Kidney tubule cell (primary cell): ENCODE measurements at regions not wholly inside any gene's neighbourhood (a gene's known extent, or its start where the extent isn't known, plus 50 kb on each side); places are given as distances from the start of the nearest gene placed in this dataset.
"Not testable (repeated sequence)": the region's sequence is repeated elsewhere in the genome, so short reads cannot be mapped to it uniquely, and the experiment has no call there.

Experiments used
- DNase-seq: peaks from one replicate; pipeline ENCODE4 v3.0.0-alpha.2; 2018; ENCODE audit warnings: low spot score

DNA sequence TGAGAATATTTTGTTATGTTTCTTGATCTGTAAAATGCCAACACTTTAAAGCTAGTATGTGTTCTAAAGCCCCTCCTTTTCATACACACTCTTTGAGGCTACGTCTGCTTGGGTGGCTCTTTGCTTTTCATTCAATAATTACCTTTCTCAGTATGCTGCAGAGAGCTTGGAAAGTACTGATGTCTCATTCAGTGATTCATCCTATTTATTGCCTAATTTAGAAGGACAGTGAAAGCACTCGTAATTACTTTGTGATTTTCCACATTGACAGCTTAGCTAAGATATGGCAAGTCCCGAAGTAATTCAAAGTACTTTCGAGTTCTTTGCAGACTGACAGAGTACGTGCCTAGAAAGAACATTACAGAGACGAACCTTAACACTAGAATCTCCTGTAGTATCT lies 57.2 kb downstream of the BMP15 start:
- DNase-seq: peak; percentile 73

DNA sequence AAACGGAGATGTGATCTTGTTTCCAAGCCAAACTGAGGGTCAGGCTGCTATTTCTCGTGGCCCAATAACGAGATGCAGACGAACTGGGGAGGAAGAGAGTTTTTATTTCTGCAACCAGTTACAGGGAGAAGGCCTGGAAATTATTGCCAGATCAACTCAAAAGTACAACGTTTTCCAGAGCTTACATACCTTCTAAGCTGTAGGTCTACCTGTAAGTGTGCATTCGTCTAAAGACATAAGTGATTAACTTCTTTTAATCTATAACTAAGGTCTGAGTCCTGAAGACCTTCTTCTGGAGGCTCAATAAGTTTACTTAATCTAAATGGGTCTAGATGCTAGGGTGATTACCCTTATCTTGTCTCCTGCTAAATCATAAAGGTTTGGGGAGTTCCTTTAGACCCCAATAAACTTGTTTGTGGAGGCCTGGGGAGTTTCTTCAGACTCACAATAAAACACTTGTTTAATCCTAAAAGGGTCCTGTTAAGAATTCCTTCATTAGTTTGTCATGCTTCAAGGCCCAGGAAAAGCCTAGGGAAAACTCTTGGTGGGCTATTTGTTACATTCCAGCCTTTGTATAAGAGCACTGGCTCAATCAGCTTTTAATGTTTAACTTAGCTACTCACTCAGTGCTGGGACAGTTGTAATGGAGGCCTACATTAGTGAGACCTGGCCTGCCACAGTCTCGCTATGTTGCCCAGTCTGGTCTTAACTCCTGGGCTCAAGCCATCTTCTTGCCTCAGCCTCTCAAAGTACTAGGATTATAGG lies 58.5 kb downstream of the BMP15 start:
- peak; percentile 86 for DNase-seq

GRCh38 chrX:50971395-50971794 lies 60.9 kb downstream of the BMP15 start:
- DNase-seq: peak; percentile 79

- no peak for DNase-seq
These were observed 62.7 kb downstream of the BMP15 start for GRCh38 chrX:50973199-50973598.

DNA sequence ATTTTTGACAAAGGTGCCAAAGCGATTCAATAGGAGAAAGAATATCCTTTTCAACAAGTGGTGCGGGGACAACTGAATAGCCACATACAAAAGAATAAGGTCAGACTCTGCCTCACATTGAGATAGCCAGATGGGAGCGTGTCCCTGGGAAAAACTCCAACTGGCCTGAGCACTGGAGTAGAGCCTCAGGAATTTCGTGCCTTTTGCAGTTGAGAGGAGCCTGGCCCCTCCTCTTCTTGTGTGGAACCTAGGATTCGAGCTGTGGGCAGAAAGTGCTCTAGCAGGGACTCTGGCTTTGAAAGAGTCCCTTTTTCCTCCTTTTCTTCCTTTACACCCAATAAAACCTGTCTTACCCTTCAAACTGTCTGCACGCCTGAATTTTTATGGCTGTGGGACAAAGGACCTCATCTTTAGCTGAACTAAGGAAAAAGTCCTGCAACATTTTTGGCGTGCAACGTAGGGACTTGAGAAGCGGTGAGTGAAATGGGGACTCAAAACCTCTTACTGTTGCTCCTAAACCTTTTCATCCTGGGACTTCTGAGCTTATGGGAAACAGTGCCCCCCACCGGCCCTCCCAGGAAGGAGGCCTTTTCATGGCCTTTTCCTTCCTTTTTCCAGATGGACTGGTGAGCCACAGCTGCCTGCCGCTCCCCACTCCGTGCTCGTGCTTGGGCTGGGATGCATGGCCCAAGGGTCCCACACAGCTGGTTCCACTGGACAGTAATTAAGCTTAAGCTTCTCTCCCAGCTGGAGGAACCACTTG lies 68.6 kb downstream of the BMP15 start:
- DNase-seq: no peak

DNA sequence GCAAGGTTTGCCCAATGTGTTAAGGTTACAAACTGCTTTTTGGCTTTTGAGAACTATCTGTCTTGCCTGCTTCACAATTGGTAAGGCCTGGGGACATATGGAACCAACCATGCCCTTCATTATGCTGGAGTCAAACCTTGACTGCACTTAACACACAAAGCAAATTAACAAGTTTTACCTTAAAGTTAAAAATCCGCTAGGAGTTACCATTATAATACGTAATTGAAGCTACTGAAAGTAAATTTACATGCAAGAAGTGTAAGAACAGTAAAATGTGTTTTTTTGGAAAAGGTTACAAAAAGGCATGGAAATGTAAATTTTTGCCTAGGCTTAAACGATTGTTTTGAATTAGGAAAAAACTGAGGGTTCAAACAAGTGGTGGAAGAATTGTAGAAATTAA lies 69.7 kb downstream of the BMP15 start:
- no peak for DNase-seq

DNA sequence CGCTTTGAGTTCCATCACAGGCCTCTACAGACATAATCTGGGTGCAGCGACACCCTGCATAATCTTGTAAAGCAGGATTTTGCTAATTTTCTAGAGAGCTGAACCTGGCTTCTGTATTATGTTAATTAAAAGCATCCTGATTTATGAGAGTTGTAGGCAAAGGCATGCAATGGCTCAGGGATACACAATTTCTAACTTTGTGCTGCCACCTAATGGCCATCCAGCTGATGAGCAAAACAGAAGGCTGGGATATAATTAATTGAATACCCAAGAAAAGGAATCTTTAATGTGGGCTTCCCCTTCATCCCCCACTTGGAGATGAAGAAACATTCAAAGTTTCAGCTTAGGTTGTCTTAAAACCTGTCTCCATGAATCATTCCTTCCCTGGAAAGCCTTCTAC lies 78.1 kb downstream of the BMP15 start:
- peak; percentile 58 for DNase-seq

DNA sequence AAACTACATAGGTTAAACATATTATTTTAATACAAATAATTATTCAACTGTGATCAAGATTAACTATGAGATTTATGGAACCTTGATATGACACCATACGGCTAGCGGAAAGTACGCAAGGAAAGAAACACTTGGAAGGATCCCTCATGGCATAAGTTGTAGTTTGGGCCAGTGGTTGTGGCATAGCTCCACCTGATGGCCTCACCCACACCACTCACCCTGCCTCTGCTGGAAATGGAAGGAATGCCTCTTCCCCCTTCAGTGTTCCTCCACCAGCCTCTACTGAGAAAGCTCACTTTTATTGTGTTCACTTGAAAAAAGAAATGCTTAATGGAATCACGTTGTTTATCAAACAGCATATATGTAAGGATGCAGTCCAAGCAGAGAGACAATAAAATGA lies 86.4 kb downstream of the BMP15 start:
- DNase-seq: no peak

DNA sequence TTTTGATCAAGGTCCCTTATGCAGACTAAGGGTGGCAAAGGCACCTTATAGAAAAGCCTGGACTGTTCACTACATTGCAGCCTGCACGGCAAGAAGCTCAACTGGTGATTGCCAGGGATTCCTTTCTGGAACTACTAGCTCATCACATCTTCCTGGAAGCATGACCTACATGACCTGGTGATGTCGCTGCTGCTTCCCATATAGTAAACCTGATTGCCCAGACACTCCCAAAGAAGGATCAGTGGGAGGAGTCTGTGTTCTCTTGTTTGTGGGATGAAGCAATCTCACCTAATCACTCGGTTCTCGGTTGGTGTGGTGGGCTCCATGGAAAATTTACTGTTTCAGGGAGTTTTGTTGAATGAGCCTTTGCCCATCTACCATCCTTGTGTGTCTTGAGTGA lies 89.8 kb downstream of the BMP15 start:
- DNase-seq: not testable (repeated sequence)

- DNase-seq: not testable (repeated sequence)
These were observed 91.4 kb downstream of the BMP15 start for GRCh38 chrX:51001733-51002632.

DNA sequence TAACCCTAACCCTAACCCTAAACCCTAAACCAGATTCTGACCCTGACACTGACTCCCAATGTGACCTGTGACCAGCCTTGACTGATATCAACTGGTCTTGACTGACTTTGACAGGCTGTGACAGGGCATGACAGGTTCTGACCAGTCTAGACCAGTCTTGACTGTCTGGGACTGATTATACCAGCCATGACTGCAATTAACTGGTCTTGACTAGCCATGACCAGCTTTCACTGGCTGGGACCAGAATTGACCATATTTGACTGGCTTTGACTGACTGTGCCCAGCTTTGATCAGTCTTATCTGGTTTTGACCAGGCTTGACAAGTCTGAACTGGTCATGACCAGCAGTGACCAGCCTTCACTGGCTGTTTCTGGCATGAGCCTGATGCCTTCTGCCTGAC lies 95.5 kb downstream of the BMP15 start:
- no peak for DNase-seq

- DNase-seq: no peak
These were observed 113.7 kb downstream of the BMP15 start for GRCh38 chrX:51024106-51024696.

GRCh38 chrX:51026862-51027261 lies 116.3 kb downstream of the BMP15 start:
- no peak for DNase-seq

GRCh38 chrX:51035746-51036145 lies 125.2 kb downstream of the BMP15 start:
- no peak for DNase-seq

DNA sequence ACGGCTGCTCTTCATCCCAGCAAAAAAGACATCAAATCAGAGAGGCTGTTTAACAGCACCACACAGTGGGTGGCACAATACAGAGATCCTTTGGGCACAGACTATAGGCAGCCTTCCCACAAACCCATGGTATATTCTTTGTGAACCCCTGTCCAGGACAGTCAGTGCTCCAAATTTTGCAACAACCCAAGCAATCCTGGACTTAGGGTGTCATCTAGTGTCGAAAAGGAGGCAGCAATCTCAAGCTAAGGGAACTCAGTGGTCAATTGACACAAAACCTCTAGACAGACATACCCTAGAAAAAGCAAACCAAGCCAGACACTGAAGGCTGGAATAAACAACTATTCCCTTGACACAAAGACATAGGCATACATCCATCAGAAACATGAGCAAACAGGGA lies 137.4 kb downstream of the BMP15 start:
- DNase-seq: no peak

GRCh38 chrX:51053741-51054140 lies 143.2 kb downstream of the BMP15 start:
- DNase-seq: no peak

- DNase-seq: no peak
These were observed 187.5 kb downstream of the BMP15 start for GRCh38 chrX:51098046-51098445.

DNA sequence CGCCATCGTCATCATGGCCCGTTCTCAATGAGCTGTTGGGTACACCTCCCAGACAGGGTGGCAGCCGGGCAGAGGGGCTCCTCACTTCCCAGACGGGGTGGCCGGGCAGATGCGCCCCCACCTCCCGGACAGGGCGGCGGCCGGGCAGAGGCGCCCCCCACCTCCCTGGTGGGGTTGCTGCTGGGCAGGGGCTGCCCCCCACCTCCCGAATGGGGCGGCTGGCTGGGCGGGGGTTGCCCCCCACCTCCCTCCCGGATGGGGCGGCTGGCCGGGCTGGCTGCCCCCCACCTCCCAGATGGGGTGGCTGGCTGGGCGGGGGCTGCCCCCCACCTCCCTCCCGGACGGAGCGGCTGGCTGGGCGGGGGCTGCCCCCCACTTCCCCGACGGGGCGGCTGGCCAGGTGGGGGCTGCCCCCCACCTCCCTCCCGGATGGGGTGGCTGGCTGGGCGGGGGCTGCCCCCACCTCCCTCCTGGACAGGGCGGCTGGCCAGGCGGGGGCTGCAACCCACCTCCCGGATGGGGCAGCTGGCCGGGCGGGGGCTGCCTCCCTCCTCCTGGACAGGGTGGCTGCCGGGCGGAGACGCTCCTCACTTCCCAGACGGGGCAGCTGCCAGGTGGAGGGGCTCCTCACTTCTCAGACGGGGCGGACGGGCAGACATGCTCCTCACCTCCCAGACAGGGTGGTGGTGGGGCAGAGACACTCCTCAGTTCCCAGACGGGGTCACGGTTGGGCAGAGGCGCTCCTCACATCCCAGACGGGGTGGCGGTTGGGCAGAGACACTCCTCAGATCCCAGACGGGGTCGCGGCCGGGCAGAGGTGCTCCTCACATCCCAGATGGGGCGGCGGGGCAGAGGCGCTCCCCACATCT lies 208.8 kb downstream of the BMP15 start:
- DNase-seq: not testable (repeated sequence)

GRCh38 chrX:51125743-51126142 lies 206.9 kb upstream of the NUDT10 start:
- not testable (repeated sequence) for DNase-seq

DNA sequence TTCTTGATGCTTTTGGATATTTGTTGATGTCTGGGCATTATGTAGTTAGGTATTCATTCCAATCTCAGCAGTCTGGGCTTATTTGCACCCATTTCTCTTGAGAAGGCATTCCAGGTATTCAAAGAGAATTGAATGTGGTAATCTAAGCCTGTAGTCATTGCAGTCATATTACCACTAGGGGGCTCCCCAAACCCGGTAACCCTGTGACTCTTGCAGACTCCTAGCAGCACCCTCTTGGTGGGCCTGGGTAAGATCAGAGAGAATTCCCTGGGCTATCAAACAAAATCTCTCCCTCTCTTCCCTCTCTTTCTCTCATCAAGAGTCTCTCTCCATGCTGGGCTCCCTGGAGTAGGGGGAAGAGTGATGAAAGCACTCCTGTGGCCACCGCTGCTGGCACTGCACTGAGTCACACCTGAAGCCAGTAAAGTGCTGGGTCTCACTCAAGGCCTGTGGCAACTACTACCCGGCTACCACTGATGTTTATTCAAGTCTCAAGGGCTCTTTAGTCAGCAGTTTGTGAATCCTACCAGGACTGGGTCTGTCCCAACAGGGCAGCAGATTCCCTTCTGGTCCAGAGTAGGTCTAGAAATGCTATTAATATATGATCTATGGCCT lies 187.7 kb upstream of the NUDT10 start:
- peak; percentile 55 for DNase-seq

GRCh38 chrX:51148848-51149247 lies 183.8 kb upstream of the NUDT10 start:
- DNase-seq: no peak
